ENCODE measurements at regions not wholly inside any gene's neighbourhood (a gene's known extent, or its start where the extent isn't known, plus 50 kb on each side); places are given as distances from the start of the nearest gene placed in this dataset.

DNA sequence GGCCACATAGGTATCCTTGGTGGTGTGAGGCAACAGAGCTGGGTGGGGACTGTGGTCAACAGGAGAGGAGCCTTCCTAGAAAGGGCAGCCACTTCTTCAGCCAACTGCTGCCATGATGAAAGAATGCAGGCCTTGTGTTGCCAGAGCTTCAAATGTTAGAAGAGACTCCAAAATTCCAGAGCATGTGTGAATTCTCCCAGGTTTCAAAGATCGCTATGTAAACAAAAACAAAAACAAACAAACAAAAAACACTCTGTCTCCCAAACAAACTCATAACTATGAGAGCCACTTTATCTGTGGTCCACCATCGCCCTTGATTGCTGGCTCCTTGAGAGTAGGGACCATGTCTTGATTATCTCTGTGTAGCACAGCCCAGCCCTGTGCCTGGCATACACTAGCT, 55.5 kb upstream of the ZNF423 start:
- no peaks in the 10 kb centered on the region for H3K36me3 ChIP-seq (ENCODE audit: insufficient read depth)
- H3K4me2 ChIP-seq, result no peak overlapping the region
- H3F3A ChIP-seq (replicated peaks; ENCODE audit: low read depth), result no peaks in the 10 kb centered on the region
- no peaks in the 10 kb centered on the region; the same call in 2 of the 3 replicates for H3K9me3 Mint-ChIP-seq
- H3K36me3 Mint-ChIP-seq (ENCODE audit: low read depth), result no peaks in the 10 kb centered on the region
- H4K20me1 ChIP-seq (replicated peaks; ENCODE audit: insufficient read depth), result no peaks in the 10 kb centered on the region
- no peak overlapping the region for H3K4me3 ChIP-seq
- no peaks in the 10 kb centered on the region for H3K9me2 ChIP-seq (ENCODE audit: insufficient read depth)
- H3K79me2 ChIP-seq (replicated peaks; ENCODE audit: insufficient read depth), result no peaks in the 10 kb centered on the region
- H3K27ac ChIP-seq (ENCODE audit: low read depth), result no peak overlapping the region
- H3K27ac Mint-ChIP-seq, result no peak overlapping the region
- ATAC-seq, result no peak
- TF ChIP-seq STAT1 (IDR thresholded peaks at IDR 0.05; ENCODE audit: unreplicated experiment) (no peak), ZNF114 (CRISPR knock-in tag; IDR thresholded peaks at IDR 0.05) (no peak), EZH2phosphoT487 (IDR thresholded peaks at IDR 0.05; ENCODE audit: unreplicated experiment) (no peak), NANOG (IDR thresholded peaks at IDR 0.05; ENCODE audit: borderline replicate concordance) (no peak), EZH2 (IDR thresholded peaks at IDR 0.05; ENCODE audit: low read depth, unreplicated experiment) (no peak), JUNB (IDR thresholded peaks at IDR 0.05; ENCODE audit: unreplicated experiment) (no peak), POLR2AphosphoS5 (IDR thresholded peaks at IDR 0.05; ENCODE audit: low read depth) (no peak), ZNF331 (CRISPR knock-in tag; IDR thresholded peaks at IDR 0.05; ENCODE audit: low read depth) (no peak), CREB1 (CRISPR knock-in tag; IDR thresholded peaks at IDR 0.05; ENCODE audit: low read depth) (no peak)
- TF ChIP-seq, protein P1, sequence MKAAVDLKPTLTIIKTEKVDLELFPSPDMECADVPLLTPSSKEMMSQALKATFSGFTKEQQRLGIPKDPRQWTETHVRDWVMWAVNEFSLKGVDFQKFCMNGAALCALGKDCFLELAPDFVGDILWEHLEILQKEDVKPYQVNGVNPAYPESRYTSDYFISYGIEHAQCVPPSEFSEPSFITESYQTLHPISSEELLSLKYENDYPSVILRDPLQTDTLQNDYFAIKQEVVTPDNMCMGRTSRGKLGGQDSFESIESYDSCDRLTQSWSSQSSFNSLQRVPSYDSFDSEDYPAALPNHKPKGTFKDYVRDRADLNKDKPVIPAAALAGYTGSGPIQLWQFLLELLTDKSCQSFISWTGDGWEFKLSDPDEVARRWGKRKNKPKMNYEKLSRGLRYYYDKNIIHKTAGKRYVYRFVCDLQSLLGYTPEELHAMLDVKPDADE (IDR thresholded peaks at IDR 0.05), result no peak
- TF ChIP-seq, protein P2, sequence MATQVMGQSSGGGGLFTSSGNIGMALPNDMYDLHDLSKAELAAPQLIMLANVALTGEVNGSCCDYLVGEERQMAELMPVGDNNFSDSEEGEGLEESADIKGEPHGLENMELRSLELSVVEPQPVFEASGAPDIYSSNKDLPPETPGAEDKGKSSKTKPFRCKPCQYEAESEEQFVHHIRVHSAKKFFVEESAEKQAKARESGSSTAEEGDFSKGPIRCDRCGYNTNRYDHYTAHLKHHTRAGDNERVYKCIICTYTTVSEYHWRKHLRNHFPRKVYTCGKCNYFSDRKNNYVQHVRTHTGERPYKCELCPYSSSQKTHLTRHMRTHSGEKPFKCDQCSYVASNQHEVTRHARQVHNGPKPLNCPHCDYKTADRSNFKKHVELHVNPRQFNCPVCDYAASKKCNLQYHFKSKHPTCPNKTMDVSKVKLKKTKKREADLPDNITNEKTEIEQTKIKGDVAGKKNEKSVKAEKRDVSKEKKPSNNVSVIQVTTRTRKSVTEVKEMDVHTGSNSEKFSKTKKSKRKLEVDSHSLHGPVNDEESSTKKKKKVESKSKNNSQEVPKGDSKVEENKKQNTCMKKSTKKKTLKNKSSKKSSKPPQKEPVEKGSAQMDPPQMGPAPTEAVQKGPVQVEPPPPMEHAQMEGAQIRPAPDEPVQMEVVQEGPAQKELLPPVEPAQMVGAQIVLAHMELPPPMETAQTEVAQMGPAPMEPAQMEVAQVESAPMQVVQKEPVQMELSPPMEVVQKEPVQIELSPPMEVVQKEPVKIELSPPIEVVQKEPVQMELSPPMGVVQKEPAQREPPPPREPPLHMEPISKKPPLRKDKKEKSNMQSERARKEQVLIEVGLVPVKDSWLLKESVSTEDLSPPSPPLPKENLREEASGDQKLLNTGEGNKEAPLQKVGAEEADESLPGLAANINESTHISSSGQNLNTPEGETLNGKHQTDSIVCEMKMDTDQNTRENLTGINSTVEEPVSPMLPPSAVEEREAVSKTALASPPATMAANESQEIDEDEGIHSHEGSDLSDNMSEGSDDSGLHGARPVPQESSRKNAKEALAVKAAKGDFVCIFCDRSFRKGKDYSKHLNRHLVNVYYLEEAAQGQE (IDR thresholded peaks at IDR 0.05; ENCODE audit: unreplicated experiment), result no peak
- TF ChIP-seq, protein P3, sequence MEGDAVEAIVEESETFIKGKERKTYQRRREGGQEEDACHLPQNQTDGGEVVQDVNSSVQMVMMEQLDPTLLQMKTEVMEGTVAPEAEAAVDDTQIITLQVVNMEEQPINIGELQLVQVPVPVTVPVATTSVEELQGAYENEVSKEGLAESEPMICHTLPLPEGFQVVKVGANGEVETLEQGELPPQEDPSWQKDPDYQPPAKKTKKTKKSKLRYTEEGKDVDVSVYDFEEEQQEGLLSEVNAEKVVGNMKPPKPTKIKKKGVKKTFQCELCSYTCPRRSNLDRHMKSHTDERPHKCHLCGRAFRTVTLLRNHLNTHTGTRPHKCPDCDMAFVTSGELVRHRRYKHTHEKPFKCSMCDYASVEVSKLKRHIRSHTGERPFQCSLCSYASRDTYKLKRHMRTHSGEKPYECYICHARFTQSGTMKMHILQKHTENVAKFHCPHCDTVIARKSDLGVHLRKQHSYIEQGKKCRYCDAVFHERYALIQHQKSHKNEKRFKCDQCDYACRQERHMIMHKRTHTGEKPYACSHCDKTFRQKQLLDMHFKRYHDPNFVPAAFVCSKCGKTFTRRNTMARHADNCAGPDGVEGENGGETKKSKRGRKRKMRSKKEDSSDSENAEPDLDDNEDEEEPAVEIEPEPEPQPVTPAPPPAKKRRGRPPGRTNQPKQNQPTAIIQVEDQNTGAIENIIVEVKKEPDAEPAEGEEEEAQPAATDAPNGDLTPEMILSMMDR (conservative IDR thresholded peaks at IDR 0.05; ENCODE audit: low read depth in 2 of 2), result no peak
- TF ChIP-seq, protein P4, sequence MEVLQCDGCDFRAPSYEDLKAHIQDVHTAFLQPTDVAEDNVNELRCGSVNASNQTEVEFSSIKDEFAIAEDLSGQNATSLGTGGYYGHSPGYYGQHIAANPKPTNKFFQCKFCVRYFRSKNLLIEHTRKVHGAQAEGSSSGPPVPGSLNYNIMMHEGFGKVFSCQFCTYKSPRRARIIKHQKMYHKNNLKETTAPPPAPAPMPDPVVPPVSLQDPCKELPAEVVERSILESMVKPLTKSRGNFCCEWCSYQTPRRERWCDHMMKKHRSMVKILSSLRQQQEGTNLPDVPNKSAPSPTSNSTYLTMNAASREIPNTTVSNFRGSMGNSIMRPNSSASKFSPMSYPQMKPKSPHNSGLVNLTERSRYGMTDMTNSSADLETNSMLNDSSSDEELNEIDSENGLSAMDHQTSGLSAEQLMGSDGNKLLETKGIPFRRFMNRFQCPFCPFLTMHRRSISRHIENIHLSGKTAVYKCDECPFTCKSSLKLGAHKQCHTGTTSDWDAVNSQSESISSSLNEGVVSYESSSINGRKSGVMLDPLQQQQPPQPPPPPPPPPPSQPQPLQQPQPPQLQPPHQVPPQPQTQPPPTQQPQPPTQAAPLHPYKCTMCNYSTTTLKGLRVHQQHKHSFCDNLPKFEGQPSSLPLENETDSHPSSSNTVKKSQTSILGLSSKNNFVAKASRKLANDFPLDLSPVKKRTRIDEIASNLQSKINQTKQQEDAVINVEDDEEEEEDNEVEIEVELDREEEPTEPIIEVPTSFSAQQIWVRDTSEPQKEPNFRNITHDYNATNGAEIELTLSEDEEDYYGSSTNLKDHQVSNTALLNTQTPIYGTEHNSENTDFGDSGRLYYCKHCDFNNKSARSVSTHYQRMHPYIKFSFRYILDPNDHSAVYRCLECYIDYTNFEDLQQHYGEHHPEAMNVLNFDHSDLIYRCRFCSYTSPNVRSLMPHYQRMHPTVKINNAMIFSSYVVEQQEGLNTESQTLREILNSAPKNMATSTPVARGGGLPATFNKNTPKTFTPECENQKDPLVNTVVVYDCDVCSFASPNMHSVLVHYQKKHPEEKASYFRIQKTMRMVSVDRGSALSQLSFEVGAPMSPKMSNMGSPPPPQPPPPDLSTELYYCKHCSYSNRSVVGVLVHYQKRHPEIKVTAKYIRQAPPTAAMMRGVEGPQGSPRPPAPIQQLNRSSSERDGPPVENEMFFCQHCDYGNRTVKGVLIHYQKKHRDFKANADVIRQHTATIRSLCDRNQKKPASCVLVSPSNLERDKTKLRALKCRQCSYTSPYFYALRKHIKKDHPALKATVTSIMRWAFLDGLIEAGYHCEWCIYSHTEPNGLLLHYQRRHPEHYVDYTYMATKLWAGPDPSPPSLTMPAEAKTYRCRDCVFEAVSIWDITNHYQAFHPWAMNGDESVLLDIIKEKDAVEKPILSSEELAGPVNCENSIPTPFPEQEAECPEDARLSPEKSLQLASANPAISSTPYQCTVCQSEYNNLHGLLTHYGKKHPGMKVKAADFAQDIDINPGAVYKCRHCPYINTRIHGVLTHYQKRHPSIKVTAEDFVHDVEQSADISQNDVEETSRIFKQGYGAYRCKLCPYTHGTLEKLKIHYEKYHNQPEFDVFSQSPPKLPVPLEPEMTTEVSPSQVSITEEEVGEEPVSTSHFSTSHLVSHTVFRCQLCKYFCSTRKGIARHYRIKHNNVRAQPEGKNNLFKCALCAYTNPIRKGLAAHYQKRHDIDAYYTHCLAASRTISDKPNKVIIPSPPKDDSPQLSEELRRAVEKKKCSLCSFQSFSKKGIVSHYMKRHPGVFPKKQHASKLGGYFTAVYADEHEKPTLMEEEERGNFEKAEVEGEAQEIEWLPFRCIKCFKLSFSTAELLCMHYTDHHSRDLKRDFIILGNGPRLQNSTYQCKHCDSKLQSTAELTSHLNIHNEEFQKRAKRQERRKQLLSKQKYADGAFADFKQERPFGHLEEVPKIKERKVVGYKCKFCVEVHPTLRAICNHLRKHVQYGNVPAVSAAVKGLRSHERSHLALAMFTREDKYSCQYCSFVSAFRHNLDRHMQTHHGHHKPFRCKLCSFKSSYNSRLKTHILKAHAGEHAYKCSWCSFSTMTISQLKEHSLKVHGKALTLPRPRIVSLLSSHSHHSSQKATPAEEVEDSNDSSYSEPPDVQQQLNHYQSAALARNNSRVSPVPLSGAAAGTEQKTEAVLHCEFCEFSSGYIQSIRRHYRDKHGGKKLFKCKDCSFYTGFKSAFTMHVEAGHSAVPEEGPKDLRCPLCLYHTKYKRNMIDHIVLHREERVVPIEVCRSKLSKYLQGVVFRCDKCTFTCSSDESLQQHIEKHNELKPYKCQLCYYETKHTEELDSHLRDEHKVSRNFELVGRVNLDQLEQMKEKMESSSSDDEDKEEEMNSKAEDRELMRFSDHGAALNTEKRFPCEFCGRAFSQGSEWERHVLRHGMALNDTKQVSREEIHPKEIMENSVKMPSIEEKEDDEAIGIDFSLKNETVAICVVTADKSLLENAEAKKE (CRISPR knock-in tag; IDR thresholded peaks at IDR 0.05), result no peak
- no peak overlapping the region for H3K4me3 Mint-ChIP-seq
- peaks cover 4% of the 10 kb centered on the region; the same call in 2 of the 3 replicates for H3K4me1 Mint-ChIP-seq
- no peaks in the 10 kb centered on the region for H3K4me1 ChIP-seq (ENCODE audit: insufficient read depth)
- H3K27me3 Mint-ChIP-seq (ENCODE audit: insufficient read depth, low read depth, poor library complexity), result peaks cover 2% of the 10 kb centered on the region
- DNase-seq (ENCODE audit: low spot score), result no peak
- no peaks in the 10 kb centered on the region for H3K27me3 ChIP-seq (ENCODE audit: insufficient read depth)
- H2AFZ ChIP-seq, result peak overlapping the region; percentile 60; the same call in 1 of the 2 replicates

Data from GM23338 (cell line).